Epithelial cell of esophagus (primary cell): ENCODE measurements at regions not wholly inside any gene's neighbourhood (a gene's known extent, or its start where the extent isn't known, plus 50 kb on each side); places are given as distances from the start of the nearest gene placed in this dataset.

ENCODE experiments used
- DNase-seq: peaks from one replicate; pipeline ENCODE4 v3.0.0; 2010; ENCODE audit warnings: low read depth
- H3K4me3 ChIP-seq: 2 replicates; pipeline ENCODE4 v1.5.1; 2011; ENCODE audit warnings: mild to moderate bottlenecking, low read length, control low read depth
- TF ChIP-seq, protein P1 (sequence below): IDR thresholded peaks from 2 replicates; pipeline ENCODE4 v1.5.1; 2011; ENCODE audit warnings: low read depth, mild to moderate bottlenecking, low read length, control low read depth, inconsistent platforms; ENCODE audit not compliant: insufficient read depth; ENCODE audit errors: missing control alignments

DNA sequence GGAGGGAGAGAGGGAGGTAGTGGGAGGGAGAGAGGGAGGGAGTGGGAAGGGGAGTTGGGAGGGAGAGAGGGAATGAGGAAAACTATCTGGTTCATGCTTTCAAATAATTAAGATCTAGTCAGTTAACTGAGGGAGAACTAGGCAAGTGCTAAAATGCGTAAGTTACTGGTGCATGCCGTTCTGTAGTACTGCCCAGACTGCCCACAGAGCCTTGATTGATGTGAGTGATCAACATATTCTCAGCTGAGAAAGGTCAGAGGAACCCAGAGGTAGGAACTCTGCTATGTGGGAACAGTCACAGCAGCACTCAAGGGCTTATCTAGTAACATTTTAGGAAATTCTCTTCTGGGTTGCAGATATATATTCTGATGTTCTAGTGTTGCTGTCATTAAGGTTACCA, 149.8 kb upstream of the ROBO1 start:
- TF ChIP-seq, protein P1, sequence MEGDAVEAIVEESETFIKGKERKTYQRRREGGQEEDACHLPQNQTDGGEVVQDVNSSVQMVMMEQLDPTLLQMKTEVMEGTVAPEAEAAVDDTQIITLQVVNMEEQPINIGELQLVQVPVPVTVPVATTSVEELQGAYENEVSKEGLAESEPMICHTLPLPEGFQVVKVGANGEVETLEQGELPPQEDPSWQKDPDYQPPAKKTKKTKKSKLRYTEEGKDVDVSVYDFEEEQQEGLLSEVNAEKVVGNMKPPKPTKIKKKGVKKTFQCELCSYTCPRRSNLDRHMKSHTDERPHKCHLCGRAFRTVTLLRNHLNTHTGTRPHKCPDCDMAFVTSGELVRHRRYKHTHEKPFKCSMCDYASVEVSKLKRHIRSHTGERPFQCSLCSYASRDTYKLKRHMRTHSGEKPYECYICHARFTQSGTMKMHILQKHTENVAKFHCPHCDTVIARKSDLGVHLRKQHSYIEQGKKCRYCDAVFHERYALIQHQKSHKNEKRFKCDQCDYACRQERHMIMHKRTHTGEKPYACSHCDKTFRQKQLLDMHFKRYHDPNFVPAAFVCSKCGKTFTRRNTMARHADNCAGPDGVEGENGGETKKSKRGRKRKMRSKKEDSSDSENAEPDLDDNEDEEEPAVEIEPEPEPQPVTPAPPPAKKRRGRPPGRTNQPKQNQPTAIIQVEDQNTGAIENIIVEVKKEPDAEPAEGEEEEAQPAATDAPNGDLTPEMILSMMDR: no peak
- no peak overlapping the region for H3K4me3 ChIP-seq
- DNase-seq: no peak

DNA sequence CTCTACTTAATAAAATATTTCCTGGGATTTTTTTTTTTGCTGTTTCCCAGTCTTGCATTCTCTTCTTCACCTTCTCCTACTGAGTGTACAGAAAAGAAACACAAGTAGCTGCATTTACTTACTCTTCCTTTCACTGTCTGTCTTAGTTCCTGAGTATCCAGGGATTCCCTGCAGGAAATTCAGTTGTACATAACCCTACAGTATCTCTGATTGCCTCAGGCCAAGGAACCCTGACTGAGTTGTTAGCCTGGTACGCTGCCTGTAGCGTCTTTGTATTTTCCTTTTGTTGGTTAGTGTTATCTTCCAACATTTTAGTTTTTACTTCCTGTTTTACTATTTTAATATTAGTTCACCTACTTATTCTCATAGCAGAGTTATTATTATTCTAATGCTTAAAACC, 142.5 kb upstream of the ROBO1 start:
- TF ChIP-seq, protein P1: no peak
- DNase-seq: peak; percentile 4
- no peak overlapping the region for H3K4me3 ChIP-seq

DNA sequence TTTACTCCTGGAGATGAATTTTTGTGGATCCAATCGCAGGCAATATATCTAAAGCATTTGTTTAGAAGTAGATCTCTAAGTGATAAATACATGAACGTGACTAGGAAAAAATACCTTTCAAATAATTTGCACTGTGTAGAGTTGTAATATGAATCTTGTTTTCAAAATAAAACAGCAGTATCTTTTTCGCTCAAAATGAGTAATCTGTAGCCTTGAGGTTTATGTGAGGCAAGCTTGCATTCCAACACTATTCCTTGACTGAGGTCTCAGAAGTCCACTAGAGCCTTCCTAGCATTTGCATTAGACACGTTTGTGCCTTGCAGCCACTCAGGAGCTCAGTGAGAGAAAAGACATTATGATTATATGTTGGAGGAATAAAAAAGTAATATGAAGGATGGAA, 138.3 kb upstream of the ROBO1 start:
- no peak for DNase-seq
- no peak overlapping the region for H3K4me3 ChIP-seq
- TF ChIP-seq, protein P1: no peak

DNA sequence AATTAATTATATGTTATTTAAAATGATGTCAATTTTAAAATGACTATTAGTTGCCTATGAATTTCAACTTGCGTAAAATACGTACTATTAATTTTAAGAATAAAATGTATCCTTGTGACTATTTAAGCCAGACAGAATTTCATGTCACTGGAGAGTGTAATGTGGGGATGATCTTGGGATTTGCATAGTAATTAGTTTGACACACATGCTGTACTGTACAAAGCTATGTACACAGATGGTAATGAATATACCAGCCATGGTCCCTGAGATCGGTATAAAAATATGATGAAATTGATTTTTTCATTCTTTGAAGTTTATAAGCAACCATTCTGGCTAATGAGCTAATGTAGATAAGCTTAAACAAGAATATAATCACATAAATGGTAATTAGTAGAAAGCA, 134.4 kb upstream of the ROBO1 start:
- H3K4me3 ChIP-seq: no peak overlapping the region
- no peak for DNase-seq
- TF ChIP-seq, protein P1: no peak

DNA sequence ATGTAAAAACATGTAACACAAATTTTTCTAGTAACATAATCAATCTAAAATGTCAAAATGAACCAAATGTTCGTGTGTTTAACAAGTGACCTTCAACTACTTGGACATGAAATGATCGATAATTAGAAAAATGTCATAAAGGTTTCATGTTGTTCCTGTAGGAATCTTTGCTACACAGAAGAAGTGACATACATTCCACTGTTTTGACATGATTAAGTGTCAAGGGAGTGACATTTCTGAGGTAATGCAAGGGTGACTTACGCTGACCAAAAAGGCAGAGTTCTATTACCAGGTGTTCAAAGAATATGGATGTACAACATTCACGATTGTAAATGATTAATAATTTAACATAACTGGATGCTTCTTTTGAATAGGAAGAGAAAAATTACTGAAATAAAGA, 131.1 kb upstream of the ROBO1 start:
- TF ChIP-seq, protein P1: no peak
- DNase-seq: no peak
- H3K4me3 ChIP-seq: no peak overlapping the region

DNA sequence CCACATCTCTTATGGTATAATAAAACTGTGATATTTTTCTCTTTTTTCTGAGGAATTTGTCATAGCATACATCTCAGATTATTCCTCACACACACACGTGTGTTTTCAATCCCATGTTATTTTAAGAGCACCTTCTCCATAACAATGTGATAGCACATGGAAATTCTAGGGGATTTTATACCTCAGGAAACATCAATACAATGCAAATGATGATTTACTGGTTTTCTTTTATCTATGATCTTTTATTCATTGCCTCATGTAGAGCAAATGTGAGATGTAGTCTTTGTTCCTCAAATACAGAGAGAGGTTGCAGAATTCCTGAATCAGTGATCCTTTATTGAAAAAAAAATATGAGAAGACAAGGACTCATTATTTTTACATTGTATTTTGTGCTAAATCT, 128.3 kb upstream of the ROBO1 start:
- TF ChIP-seq, protein P1: no peak
- DNase-seq: no peak
- H3K4me3 ChIP-seq: no peak overlapping the region

DNA sequence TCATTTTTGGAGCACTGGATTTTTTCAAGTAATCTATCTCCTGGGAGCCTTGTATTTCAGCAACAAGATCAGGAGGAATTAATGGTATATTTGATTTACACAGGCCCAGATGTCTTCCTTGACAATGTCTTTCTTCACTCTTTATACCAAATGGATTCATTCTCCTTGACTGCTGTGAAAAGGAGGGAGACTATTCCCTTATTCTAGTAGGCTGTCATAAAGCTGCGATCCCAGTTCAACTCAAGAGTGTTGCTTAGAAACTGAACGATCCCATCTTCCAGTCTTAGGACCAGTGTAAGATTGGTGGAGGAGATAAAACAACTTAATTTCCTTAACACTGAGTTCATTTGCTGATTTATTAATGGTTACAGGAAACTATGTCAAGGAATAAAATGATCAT, 119.4 kb upstream of the ROBO1 start:
- TF ChIP-seq, protein P1: no peak

More for the DNA sequence above, 119.4 kb upstream of the ROBO1 start:
- DNase-seq: no peak
- H3K4me3 ChIP-seq: no peak overlapping the region
